Frontal cortex (tissue), 3 donors: ENCODE measurements at regions not wholly inside any gene's neighbourhood (a gene's known extent, or its start where the extent isn't known, plus 50 kb on each side); places are given as distances from the start of the nearest gene placed in this dataset.

Experiments used
- DNase-seq, 2 donors: peaks; one replicate each; pipeline ENCODE4 v3.0.0; 2012; ENCODE audit warnings: low spot score in 2 of 2
- FAIRE-seq: peaks from 2 replicates; lab custom pipeline; 2012; peaks lifted over from hg19 to GRCh38; lab: Jason Lieb, UNC
- donor health status: control.
- donor health status: control.
- donor health status: control.

GRCh38 chr6:170165085-170165470, 125.8 kb downstream of the DLL1 start:
- no peak for FAIRE-seq
- no peak for DNase-seq

GRCh38 chr6:170164271-170164900, 126.5 kb downstream of the DLL1 start:
- no peak for FAIRE-seq
- no peak for DNase-seq

DNA sequence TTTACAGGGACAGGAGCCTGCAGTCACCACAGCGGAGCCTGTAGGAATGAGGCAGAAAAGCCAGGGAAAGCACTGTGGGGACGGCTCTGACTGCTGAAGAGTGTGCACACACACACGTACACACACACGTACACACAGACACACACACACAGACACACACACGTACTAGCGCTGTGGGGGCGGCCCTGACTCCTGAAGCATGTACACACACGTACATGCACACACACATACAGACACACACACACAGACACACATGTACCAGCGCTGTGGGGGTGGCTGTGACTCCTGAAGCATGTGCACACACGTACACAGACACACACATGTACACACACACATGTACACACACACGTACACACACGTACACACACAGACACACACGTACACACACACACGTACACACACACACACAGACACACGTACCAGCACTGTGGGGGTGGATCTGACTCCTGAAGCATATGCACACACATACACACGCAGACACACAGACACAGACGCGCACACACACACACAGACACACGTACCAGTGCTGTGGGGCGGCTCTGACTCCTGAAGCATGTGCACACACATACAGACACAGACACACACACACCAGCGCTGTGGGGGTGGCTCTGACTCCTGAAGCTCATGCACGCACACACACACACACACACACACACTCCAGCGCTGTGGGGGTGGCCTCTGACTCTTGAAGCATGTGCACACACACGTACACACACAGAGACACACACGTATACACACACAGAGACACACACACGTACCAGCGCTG, 127.3 kb downstream of the DLL1 start:
- no peak for DNase-seq
- no peak for FAIRE-seq

DNA sequence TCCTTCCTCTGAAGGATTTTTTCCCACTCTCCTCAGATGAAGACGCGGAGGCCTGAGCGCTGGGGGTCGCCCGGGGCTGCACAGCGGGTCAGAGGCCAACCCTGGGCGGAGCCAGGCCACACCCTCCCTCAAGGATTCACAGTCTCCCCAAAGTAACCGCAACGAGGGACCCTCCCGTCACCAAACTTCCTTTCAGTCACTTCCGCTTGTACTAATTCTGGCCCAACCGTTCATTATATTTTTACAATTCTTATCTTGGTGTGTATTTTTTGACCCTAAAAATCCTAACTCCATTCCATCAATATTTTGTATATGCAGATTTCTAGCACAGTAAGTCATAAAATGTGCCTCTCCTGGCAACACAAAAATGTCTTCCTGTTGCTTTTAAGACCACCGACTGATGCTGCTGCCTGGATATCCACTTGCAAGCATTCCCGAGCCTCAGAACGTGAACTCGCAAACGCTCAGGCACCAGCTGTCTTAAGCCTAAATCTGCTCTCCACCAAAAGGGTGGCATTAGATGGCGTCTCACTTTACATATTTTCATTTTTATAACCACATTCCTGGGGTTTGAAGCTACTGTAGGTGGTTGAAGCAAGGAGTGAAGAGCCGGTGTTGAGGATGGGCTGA, 128.0 kb downstream of the DLL1 start:
- no peak for DNase-seq
- FAIRE-seq: no peak

GRCh38 chr6:170162011-170162774, 128.7 kb downstream of the DLL1 start:
- FAIRE-seq (no peak), DNase-seq (no peak)

DNA sequence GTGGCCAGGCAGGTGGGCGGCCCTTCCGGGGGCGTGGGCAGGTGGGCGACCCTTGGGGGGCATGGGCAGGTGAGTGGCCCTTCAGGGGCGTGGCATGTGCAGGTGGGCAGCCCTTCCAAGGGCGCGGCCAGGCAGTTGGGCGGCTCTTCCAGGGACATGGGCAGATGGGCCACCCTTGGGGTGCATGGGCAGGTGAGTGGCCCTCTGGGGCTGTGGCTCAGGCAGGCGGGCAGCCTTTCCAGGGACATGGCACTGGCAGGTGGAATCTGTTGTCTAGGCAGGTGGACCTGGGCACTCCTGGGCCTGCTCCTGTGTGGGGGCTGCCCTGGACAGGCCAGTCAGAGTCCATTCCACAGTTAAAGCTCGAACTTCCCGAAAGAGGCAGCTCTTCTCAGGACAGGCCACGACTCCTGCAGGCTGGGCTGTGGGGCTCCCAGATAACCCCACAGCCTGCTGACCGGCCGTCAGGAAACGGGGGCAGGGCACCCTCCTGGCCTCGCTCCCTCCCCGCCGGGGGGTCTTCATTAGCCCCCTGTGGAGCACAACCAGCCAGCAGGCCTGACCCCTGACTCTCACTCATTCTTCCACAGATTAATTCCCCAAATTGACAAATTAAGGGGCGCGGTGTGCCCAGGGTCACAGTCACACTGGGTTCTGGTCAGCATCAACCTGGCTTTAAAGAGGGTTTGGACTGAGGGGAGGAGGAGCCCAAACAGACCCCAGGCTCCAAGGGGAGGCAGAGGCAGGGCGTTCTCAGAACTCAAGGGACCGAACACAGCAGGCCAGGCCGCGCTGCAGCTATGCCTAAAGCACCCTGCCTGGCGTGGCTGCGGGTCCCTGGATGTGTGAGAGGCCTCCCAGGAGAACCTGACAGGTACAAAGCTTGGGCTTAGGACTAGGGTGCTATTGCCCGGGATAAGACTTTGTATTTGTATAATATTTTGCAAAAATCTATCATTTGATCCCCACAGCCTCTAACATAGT, 130.0 kb downstream of the DLL1 start:
- DNase-seq: no peak
- FAIRE-seq: no peak

GRCh38 chr6:170160031-170160627, 130.7 kb downstream of the DLL1 start:
- FAIRE-seq (no peak), DNase-seq (no peak)

- no peak for FAIRE-seq
- DNase-seq: no peak
Measured at GRCh38 chr6:170159022-170159965, 131.6 kb downstream of the DLL1 start.

DNA sequence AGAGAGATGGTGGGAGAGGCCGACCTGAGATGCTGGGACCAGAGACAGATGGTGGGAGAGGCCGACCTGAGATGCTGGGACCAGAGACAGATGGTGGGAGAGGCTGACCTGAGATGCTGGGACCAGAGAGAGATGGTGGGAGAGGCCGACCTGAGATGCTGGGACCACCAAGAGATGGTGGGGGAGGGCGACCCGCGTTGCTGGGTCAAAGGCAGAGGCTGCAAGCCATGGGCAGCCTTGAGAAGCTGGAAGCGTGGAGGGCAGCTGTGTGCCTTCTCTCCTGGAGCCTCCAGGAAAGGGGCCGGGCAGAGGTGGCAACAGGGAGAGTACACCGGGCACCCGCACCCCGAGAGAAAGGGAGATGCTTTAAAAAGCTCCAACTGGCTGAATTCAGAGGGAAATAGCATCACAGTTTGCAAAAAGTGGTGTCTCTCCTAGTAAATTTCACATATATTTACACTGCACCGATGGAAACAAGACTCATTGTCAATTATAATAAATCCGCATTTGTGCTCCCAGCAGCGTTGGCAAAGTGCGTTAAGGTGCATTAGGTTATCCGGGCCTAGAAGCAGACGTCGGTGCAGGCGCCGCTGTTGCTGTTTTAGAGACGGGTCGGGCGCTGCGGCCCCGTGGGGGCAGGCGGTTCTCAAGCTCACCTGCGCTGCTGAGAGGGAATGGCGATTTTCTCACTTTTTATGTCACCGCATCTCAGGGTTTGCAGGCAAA, 132.4 kb downstream of the DLL1 start:
- DNase-seq (no peak), FAIRE-seq (no peak)

DNA sequence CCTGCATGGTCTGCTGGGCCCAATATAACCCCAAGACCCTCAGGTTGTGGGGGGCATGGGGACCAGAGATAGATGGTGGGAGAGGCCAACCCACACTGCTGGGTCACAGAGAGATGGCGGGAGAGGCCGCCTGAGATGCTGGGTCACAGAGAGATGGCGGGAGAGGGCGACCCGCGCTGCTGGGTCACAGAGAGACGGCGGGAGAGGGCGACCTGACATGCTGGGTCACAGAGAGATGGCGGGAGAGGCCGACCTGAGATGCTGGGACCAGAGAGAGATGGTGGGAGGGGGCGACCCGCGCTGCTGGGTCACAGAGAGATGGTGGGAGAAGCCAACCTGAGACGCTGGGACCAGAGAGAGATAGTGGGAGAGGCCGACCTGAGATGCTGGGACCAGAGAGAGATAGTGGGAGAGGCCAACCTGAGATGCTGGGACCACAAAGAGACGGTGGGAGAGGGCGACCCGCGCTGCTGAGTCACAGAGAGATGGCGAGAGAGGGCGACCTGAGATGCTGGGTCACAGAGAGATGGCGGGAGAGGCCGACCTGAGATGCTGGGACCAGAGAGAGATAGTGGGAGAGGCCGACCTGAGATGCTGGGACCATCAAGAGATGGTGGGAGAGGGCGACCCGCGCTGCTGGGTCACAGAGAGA, 133.2 kb downstream of the DLL1 start:
- no peak for FAIRE-seq
- DNase-seq: no peak

- no peak for DNase-seq
- FAIRE-seq: no peak
Measured at GRCh38 chr6:170156448-170157375, 134.2 kb downstream of the DLL1 start.

GRCh38 chr6:170155464-170156196, 135.2 kb downstream of the DLL1 start:
- DNase-seq (no peak), FAIRE-seq (no peak)

DNA sequence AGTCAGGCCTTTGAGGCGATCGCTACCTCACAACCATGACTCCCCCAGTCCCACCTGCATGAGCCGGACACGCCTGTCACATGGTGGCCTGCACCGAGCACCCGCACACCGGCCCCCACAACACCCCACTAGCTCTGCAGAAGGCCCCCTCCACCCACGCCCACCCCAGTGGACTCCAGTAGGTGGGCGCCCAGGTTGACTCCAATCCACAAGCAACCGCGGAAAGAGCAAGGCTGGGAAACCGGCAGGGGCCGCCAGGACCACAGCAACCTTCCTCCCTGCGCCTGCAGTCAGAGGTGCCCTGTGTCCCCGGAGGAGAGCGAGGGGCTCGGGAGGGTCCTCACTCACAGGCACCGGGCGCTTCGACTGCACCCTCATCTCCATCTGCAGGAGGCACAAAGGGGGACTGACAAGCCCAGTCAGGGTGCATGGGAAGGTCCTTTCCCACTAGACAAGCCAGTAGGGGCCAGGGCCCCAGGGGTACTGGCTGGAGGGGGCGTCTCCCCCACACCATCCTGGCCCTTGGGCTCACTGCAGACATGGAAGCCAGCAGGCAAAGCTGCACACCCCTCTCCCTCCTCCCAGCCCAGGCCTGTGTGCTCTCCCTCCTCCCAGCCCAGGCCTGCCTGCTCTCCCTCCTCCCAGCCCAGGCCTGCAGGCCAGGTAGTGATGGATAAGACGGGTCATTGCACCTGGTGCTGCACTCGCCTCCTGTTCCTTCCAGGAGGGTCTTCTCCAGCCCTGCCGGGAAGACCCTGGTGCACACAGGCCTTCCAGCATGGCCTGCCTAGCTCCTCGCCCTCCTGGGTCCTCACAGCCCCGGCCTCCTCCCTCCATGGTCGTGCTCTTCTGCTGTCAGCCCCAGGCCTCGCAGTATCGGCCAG, 137.2 kb downstream of the DLL1 start:
- FAIRE-seq (no peak), DNase-seq (no peak)

- DNase-seq (peak in 1 of 2 donors; percentile 71), FAIRE-seq (no peak)
Measured at GRCh38 chr6:170152989-170153388, 137.9 kb downstream of the DLL1 start.
